GM12864 (cell line): ENCODE measurements at regions not wholly inside any gene's neighbourhood (a gene's known extent, or its start where the extent isn't known, plus 50 kb on each side); places are given as distances from the start of the nearest gene placed in this dataset.

Source experiments
- DNase-seq: peaks from one replicate; pipeline ENCODE4 v3.0.0-alpha.2; 2011; ENCODE audit warnings: low read depth
- H3K4me3 ChIP-seq: 2 replicates; pipeline ENCODE4 v1.5.1; 2011; ENCODE audit warnings: mild to moderate bottlenecking, low read depth, low read length, control low read depth
- TF ChIP-seq, protein P1 (sequence below): IDR thresholded peaks from 2 replicates; pipeline ENCODE4 v1.5.1; 2011; ENCODE audit warnings: low read depth, mild to moderate bottlenecking, moderate library complexity, low read length, control low read depth, inconsistent platforms; ENCODE audit errors: missing control alignments

DNA sequence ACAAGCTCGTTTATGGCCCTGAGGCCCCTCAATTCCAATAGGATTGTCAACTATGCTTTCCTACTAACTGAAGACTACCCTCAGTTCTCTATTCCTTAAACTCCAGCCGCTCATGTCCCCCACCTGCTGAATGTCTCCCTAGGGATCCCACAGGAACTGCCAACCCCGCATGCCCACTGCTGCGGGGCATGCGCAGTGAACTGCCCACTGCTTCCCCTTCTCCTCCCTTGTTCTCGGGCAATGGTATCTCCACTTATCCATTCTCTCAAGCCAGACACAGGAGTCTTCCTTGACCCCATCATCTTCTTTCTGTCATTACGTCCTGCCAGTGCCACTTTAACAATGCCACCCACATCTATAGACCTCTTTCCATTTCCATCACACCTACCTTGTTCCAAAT, 90.0 kb downstream of the FGF18 start:
- TF ChIP-seq, protein P1, sequence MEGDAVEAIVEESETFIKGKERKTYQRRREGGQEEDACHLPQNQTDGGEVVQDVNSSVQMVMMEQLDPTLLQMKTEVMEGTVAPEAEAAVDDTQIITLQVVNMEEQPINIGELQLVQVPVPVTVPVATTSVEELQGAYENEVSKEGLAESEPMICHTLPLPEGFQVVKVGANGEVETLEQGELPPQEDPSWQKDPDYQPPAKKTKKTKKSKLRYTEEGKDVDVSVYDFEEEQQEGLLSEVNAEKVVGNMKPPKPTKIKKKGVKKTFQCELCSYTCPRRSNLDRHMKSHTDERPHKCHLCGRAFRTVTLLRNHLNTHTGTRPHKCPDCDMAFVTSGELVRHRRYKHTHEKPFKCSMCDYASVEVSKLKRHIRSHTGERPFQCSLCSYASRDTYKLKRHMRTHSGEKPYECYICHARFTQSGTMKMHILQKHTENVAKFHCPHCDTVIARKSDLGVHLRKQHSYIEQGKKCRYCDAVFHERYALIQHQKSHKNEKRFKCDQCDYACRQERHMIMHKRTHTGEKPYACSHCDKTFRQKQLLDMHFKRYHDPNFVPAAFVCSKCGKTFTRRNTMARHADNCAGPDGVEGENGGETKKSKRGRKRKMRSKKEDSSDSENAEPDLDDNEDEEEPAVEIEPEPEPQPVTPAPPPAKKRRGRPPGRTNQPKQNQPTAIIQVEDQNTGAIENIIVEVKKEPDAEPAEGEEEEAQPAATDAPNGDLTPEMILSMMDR = no peak
- no peak overlapping the region for H3K4me3 ChIP-seq
- no peak for DNase-seq

DNA sequence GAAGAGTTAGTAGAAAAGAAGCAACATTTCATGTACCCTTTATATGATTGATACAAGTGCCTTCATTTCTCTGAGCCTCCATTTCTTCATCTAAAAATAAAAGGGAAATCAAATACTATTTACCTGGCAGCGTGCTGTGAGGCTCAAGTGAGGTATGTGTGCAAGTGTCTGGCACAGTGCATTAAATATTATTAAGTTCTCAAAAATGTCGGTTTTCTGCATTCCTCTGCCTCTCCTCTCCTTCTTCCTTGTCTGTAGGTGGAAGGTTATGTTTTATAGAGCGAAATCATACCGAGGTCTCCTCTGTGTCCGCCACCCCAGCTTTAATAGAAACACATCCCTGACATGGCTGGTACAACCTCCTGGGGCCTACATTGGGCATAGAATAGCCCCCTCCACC, 93.0 kb downstream of the FGF18 start:
- no peak overlapping the region for H3K4me3 ChIP-seq
- TF ChIP-seq, protein P1 = no peak
- no peak for DNase-seq

DNA sequence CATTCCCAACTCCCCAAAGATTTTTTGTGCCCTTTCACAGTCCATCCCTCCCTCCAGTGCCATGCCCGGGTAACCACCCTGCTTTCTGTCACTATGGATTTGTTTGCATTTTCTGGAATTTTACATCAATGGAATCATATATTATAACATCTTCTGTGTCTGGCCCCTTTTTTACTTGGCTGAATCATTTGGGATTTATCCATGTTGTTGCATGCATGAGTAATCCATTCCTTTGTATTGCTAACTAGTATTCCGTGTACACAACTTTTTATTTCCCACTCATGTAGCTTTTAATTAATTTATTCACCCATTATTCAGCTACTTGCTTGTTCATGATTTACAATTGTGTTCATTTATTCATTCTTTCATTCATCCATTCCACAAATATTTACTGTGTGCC, 94.1 kb downstream of the FGF18 start:
- TF ChIP-seq, protein P1 = no peak
- DNase-seq = no peak
- H3K4me3 ChIP-seq = no peak overlapping the region

DNA sequence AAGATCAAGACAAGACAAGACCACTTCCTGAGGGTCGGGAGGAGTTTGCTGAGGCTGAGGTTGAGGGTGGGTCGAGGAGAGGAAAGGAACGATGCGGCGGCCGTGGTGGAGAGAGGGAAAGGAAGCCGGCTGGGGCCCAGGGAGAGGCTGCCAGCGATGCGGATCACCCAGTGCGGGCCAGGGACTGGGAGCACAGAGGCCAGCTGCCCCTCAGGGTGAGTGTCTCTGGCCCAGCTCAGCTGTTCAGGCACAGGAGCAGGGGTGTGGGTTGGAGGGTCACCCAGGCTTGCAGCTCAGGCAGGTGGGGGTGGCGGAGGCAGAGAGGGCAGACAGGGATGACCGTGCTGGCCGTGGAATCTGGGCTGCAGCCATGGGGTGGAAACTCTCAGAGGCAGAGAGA, 99.5 kb downstream of the FGF18 start:
- TF ChIP-seq, protein P1 = no peak
- no peak overlapping the region for H3K4me3 ChIP-seq
- no peak for DNase-seq

DNA sequence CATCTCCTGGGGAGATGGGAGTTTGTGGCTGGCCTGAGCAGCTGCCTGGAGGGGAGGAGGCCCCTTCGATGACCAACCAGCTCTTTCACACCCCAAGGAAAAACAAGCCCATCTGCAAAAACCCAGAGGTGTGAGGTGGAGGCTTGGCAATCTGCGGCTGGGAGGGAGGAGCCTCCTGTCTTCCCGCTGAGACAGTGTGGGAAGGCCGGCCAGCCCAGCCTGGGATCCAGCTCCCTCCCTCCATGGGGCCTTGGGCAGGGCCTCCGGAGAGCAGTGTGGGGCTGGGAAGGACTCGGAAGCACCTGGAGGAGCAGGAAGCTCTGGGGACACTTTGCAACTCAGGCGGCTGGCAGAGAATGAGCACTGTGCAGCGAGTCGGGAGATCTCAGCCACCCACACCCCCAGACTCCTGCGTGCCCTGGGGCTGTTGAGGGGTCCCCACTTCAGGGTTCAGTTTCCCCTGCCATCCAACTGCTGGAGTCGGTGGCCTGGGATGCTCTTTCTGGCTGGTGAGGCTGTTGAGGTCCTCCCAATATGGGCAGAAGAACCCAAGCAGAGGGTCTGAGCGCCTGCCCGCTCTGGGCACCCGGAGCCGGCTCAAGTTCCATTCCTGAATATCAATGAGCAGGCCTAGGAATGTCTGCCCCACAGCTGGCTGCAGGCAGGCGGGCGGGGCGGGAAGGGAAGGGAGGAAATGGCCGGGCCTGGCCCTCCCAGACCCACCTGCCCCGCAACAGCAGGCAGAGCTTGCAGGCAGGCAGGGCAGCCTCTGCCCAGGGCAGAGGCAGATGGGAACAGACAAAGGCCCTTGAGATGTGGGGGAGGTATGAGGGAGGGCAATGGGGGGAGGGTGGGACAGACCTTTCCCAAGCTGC, 101.1 kb downstream of the FGF18 start:
- H3K4me3 ChIP-seq = no peak overlapping the region
- DNase-seq = no peak
- TF ChIP-seq, protein P1 = no peak

DNA sequence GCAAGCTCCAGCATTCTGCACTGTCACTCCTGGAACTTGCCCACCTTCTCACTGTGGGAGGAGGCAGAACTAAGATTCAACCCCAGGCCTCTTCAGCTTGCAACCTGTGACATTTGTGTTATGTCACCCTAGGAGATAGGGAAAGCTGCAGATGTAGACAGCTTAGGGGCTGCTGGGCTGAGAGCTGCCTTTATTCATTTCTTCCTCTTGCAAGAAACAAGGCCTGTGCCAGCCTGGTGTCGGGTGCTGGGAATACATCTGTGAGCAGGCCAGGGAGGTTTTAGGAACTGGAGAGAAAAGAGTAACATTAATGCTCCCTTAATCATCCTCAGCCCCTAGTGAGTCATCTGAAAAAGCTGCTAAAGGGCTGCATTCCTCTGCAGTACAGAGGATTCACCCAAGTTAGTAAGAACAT, 101.8 kb downstream of the FGF18 start:
- H3K4me3 ChIP-seq = no peak overlapping the region
- TF ChIP-seq, protein P1 = no peak
- no peak for DNase-seq

DNA sequence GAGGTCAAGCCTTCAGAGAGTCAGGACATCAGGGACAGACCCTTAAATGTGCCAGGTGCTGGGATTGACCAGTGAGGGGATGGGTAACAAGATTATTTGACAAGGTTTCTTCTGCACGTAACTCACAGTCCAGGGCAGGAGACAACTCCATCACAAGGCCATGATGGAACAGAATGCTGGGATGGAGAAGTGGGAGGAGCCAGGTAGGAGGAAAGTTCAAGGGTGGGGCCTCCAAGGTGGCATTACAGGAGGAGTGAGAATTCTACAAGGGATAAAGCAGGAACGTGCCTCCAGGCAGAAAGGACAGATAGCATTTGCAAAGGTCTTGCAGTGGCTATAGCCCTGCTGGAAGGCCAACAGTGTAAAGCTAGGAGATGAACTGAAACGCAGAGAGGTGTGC, 102.2 kb downstream of the FGF18 start:
- TF ChIP-seq, protein P1 = no peak
- DNase-seq = no peak
- H3K4me3 ChIP-seq = no peak overlapping the region
